Non-pigmented ciliary epithelial cell (primary cell): ENCODE measurements at regions not wholly inside any gene's neighbourhood (a gene's known extent, or its start where the extent isn't known, plus 50 kb on each side); places are given as distances from the start of the nearest gene placed in this dataset.
"Not testable (repeated sequence)": the region's sequence is repeated elsewhere in the genome, so short reads cannot be mapped to it uniquely, and the experiment has no call there.

ENCODE experiments used
- DNase-seq: peaks from one replicate; pipeline ENCODE4 v3.0.0-alpha.2; 2010; ENCODE audit warnings: low read depth

- DNase-seq, result no peak
Measured at GRCh38 chr15:60265057-60265456, 132.7 kb downstream of the ANXA2 start.

DNA sequence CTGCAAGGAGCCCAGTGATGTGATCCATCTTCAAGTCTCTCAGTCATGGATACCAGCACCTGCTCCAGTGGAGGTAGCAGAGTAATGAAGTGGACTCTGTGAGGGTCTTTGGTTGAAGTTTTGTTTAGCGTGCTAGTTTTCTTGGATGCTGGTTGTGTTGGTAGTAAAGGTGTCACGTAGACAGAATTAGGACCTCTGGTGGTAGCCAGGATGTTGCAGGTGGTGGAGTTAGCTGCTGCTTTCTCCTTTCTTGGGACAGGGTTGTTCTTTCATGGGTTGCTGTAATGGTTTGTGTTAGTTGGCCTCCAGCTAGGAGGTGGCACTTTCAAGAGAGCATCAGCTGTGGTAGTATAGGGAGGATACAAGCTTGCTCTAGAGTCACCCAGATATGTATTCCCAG lies 125.2 kb downstream of the ANXA2 start:
- DNase-seq, result no peak

- no peak for DNase-seq
Measured at GRCh38 chr15:60275624-60276023, 122.2 kb downstream of the ANXA2 start.

GRCh38 chr15:60278879-60279278 lies 118.9 kb downstream of the ANXA2 start:
- DNase-seq, result no peak

- DNase-seq, result no peak
Measured at GRCh38 chr15:60280259-60280658, 117.5 kb downstream of the ANXA2 start.

DNA sequence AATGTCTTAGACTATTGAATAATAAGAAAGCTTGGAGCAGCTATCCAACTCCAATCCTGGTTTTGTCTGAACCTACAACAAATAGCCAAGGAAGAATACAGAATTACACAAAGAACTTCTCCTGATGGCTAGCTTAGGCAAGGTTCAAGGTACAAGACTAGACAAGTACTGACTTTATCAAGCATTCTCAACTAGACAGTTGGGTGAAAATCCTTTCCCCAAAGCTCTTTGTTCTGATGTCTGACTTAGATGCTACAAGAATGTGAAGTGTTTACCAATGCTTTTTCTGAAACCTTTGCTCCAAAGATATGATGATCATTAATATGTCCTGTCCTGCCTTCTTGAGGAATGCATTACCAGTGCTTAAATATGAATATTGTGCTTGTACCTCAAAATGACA lies 113.8 kb downstream of the ANXA2 start:
- DNase-seq, result no peak

GRCh38 chr15:60295901-60296300 lies 101.9 kb downstream of the ANXA2 start:
- DNase-seq, result not testable (repeated sequence)

GRCh38 chr15:60297047-60297446 lies 100.7 kb downstream of the ANXA2 start:
- DNase-seq, result no peak
